Esophagus muscularis mucosa (tissue), 4 donors: ENCODE measurements at regions not wholly inside any gene's neighbourhood (a gene's known extent, or its start where the extent isn't known, plus 50 kb on each side); places are given as distances from the start of the nearest gene placed in this dataset.

Experiments used
- DNase-seq: peaks from one replicate; pipeline ENCODE4 v3.0.0-alpha.2; 2017; ENCODE audit errors: extremely low spot score
- H3K27ac ChIP-seq, 4 donors: fragments of 200-600 bp; sonication (generic); replicated peaks in 1 of 4; 1 replicate in 3 of 4; 2 replicates in 1 of 4; pipeline ENCODE4 v1.5.1; 2016 to 2019; ENCODE audit warnings: mild to moderate bottlenecking in 1 of 4
- H3K27me3 ChIP-seq, 4 donors: fragments of 200-600 bp; sonication (generic); one replicate each; pipeline versions ENCODE4 v1.5.1 to v1.6.0; 2016 to 2019
- H3K36me3 ChIP-seq, 4 donors: fragments of 200-600 bp; sonication (generic); one replicate each; pipeline ENCODE4 v1.5.1; 2016 to 2019
- H3K4me1 ChIP-seq, 4 donors: fragments of 200-600 bp; sonication (generic); one replicate each; pipeline ENCODE4 v1.5.1; 2016 to 2019
- H3K4me3 ChIP-seq, 4 donors: fragments of 200-600 bp; sonication (generic); 1 replicate in 2 of 4; 2 replicates in 2 of 4; pipeline ENCODE4 v1.5.1; 2016 to 2019; ENCODE audit warnings: mild to moderate bottlenecking in 4 of 4, moderate library complexity in 1 of 4
- H3K9me3 ChIP-seq, 4 donors: fragments of 200-600 bp; sonication (generic); 1 replicate in 3 of 4; 2 replicates in 1 of 4; pipeline ENCODE4 v1.5.1; 2016 to 2019
- EP300 ChIP-seq: sonication (generic); formaldehyde crosslinking; IDR thresholded peaks from one replicate; pipeline ENCODE4 v1.6.1; 2017; ENCODE audit warnings: antibody characterized with exemption
- POLR2A ChIP-seq: fragments of 450-650 bp; IDR thresholded peaks from one replicate; pipeline ENCODE4 v1.6.1; 2017; ENCODE audit warnings: antibody characterized with exemption, moderate library complexity, mild to moderate bottlenecking, low read depth
- POLR2AphosphoS5 ChIP-seq, 2 donors: sonication (generic); formaldehyde crosslinking; IDR thresholded peaks; one replicate each; pipeline ENCODE4 v1.6.1; 2017; ENCODE audit warnings: antibody characterized with exemption in 2 of 2
- WGBS: methylation state at CpG from one replicate; pipeline ENCODE4 v1.1.5; 2018; 5-methylcytosine and 5-hydroxymethylcytosine counted together
- intact Hi-C: fragments of 100-400 bp; cut with DNase I; formaldehyde crosslinking; loops from one replicate; pipeline ENCODE4 v1.15.1; 2023
- TF ChIP-seq, protein P1 (sequence below), 3 experiments: fragments of 200-600 bp in 2 of 3; fragments of 450-650 bp in 1 of 3; sonication (generic) in 2 of 3; IDR thresholded peaks; one replicate each; pipeline ENCODE4 v1.5.1; 2017 to 2019; ENCODE audit warnings: antibody characterized with exemption in 3 of 3, mild to moderate bottlenecking in 2 of 3, moderate library complexity in 1 of 3

DNA sequence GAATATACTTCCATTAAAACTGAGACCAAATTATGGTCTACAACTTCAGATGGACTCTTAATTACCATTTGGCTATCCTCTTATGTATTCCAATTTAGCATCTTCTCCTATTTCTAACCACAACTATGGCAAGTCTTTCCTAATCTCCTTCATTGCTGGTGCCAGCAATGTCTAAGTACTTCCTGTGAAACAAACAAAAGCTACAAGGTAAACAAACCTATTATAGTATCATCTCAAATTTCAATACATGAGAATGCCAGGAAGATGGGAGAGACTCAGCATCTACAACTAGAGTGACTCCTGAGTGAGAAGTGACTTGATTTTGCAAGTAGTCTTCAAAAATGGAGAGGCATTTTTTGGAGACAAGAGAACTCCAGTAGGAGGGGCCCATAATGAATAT is 202.9 kb upstream of the ATXN7L3B start:
- H3K9me3 ChIP-seq: no peaks in the 10 kb centered on the region
- TF ChIP-seq POLR2A (no peak), EP300 (no peak), POLR2AphosphoS5 (IDR thresholded peaks at IDR 0.05) (no peak)
- TF ChIP-seq, protein P1, sequence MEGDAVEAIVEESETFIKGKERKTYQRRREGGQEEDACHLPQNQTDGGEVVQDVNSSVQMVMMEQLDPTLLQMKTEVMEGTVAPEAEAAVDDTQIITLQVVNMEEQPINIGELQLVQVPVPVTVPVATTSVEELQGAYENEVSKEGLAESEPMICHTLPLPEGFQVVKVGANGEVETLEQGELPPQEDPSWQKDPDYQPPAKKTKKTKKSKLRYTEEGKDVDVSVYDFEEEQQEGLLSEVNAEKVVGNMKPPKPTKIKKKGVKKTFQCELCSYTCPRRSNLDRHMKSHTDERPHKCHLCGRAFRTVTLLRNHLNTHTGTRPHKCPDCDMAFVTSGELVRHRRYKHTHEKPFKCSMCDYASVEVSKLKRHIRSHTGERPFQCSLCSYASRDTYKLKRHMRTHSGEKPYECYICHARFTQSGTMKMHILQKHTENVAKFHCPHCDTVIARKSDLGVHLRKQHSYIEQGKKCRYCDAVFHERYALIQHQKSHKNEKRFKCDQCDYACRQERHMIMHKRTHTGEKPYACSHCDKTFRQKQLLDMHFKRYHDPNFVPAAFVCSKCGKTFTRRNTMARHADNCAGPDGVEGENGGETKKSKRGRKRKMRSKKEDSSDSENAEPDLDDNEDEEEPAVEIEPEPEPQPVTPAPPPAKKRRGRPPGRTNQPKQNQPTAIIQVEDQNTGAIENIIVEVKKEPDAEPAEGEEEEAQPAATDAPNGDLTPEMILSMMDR (IDR thresholded peaks at IDR 0.05): no peak
- intact Hi-C loops: no loop called here
- H3K36me3 ChIP-seq: no peaks in the 10 kb centered on the region
- no peaks in the 10 kb centered on the region for H3K4me1 ChIP-seq
- H3K27me3 ChIP-seq: no peaks in the 10 kb centered on the region
- DNase-seq: no peak
- no peak overlapping the region for H3K27ac ChIP-seq
- no peak overlapping the region for H3K4me3 ChIP-seq

- Histone ChIP-seq H3K27ac (no peak overlapping the region), H3K36me3 (no peaks in the 10 kb centered on the region), H3K27me3 (no peaks in the 10 kb centered on the region), H3K4me1 (no peaks in the 10 kb centered on the region), H3K4me3 (no peak overlapping the region), H3K9me3 (no peaks in the 10 kb centered on the region)
- no peak for DNase-seq
- intact Hi-C loops: no loop called here
- TF ChIP-seq EP300 (no peak), POLR2AphosphoS5 (IDR thresholded peaks at IDR 0.05) (no peak), POLR2A (no peak)
- TF ChIP-seq, protein P1 (IDR thresholded peaks at IDR 0.05): no peak
- 0% methylated on average over 1 of the region's 1 CpG for WGBS
Observed at GRCh38 chr12:74337951-74338350, 199.7 kb upstream of the ATXN7L3B start.

- Histone ChIP-seq H3K4me3 (no peak overlapping the region), H3K27me3 (no peaks in the 10 kb centered on the region), H3K27ac (no peak overlapping the region), H3K4me1 (no peaks in the 10 kb centered on the region), H3K9me3 (no peaks in the 10 kb centered on the region), H3K36me3 (no peaks in the 10 kb centered on the region)
- intact Hi-C loops: no loop called here
- WGBS: 42% methylated on average over 2 of the region's 2 CpGs
- TF ChIP-seq, protein P1 (IDR thresholded peaks at IDR 0.05): no peak
- no peak for TF ChIP-seq POLR2AphosphoS5 (IDR thresholded peaks at IDR 0.05)
- no peak for DNase-seq
Observed at GRCh38 chr12:74339211-74339610, 198.4 kb upstream of the ATXN7L3B start.

- H3K9me3 ChIP-seq: no peaks in the 10 kb centered on the region
- no peak overlapping the region for H3K4me3 ChIP-seq
- H3K36me3 ChIP-seq: no peaks in the 10 kb centered on the region
- no peaks in the 10 kb centered on the region for H3K4me1 ChIP-seq
- 57% methylated on average over 3 of the region's 3 CpGs for WGBS
- H3K27me3 ChIP-seq: peaks cover 0 to 3% (median 0%) of the 10 kb centered on the region in 4 donors
- intact Hi-C loops: no loop called here
- TF ChIP-seq POLR2A (no peak), EP300 (no peak), POLR2AphosphoS5 (IDR thresholded peaks at IDR 0.05) (no peak)
- TF ChIP-seq, protein P1 (IDR thresholded peaks at IDR 0.05): no peak
- no peak overlapping the region for H3K27ac ChIP-seq
- DNase-seq: no peak
Observed at GRCh38 chr12:74349925-74350324, 187.7 kb upstream of the ATXN7L3B start.

DNA sequence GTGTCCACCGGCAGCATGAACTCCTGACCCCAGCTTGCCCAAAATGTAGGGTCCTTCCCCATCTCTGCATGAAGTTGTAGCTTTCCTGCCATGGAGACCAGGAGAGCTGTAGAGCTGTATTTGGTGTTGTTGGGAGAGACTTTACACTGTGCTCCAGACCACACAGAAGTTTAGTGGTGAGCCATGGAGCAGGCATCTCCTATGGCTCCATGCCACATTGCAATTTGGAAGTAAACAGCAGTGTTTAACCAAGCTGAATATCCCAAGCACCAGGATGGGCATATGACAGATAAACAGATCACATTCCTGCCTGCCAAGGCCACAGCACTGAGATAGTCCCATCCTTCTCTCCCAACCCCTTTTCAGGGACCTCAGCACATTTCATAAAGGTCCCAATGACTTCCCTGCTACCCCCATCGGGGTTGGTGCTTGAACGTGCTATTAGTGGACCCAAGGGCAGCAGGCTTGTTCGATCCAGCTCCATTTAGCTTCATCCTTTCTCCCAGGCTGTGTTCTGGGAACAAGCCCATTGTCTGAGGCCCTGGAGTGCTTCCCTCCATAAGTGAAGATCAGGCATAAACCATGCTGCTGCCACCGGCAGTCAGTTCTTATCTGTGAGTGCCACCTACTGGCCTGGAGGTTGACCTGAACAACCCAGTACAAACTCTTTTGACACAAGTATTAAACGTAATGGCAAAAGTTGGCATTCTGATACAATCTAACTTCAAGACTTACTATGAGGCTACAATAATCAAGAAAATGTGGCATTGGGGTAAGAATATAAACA is 172.3 kb upstream of the ATXN7L3B start:
- TF ChIP-seq EP300 (no peak), POLR2A (no peak)
- TF ChIP-seq, protein P1 (IDR thresholded peaks at IDR 0.05): no peak
- Histone ChIP-seq H3K27ac (no peak overlapping the region), H3K36me3 (no peaks in the 10 kb centered on the region), H3K4me3 (no peak overlapping the region), H3K4me1 (no peaks in the 10 kb centered on the region), H3K27me3 (no peaks in the 10 kb centered on the region), H3K9me3 (no peaks in the 10 kb centered on the region)
- WGBS: 86% methylated on average over 6 of the region's 6 CpGs
- intact Hi-C loops: no loop called here
- DNase-seq: no peak
